ENCODE measurements at regions not wholly inside any gene's neighbourhood (a gene's known extent, or its start where the extent isn't known, plus 50 kb on each side); places are given as distances from the start of the nearest gene placed in this dataset.

- no peak for TF ChIP-seq CTCF (IDR thresholded peaks at IDR 0.05; ENCODE audit: insufficient read depth, low read depth, low read length, missing control alignments)
- H3K4me3 ChIP-seq (ENCODE audit: low read length): no peak overlapping the region
- no peak for DNase-seq (ENCODE audit: low read depth)
Observed at GRCh38 chr5:129378961-129379360, 81.1 kb upstream of the ADAMTS19 start.

- TF ChIP-seq CTCF (IDR thresholded peaks at IDR 0.05; ENCODE audit: insufficient read depth, low read depth, low read length, missing control alignments): no peak
- no peak overlapping the region for H3K4me3 ChIP-seq (ENCODE audit: low read length)
- DNase-seq (ENCODE audit: low read depth): peak; percentile 39
Observed at GRCh38 chr5:129379406-129379805, 80.7 kb upstream of the ADAMTS19 start.

GRCh38 chr5:129382921-129383672 is 77.0 kb upstream of the ADAMTS19 start:
- peak; percentile 59 for DNase-seq (ENCODE audit: low read depth)
- TF ChIP-seq CTCF (IDR thresholded peaks at IDR 0.05; ENCODE audit: insufficient read depth, low read depth, low read length, missing control alignments): no peak
- no peak overlapping the region for H3K4me3 ChIP-seq (ENCODE audit: low read length)

- no peak for TF ChIP-seq CTCF (IDR thresholded peaks at IDR 0.05; ENCODE audit: insufficient read depth, low read depth, low read length, missing control alignments)
- no peak overlapping the region for H3K4me3 ChIP-seq (ENCODE audit: low read length)
- DNase-seq (ENCODE audit: low read depth): no peak
Observed at GRCh38 chr5:129384193-129384592, 75.9 kb upstream of the ADAMTS19 start.

GRCh38 chr5:129384736-129385135 is 75.4 kb upstream of the ADAMTS19 start:
- no peak for TF ChIP-seq CTCF (IDR thresholded peaks at IDR 0.05; ENCODE audit: insufficient read depth, low read depth, low read length, missing control alignments)
- DNase-seq (ENCODE audit: low read depth): peak; percentile 64

GRCh38 chr5:129387944-129388343 is 72.2 kb upstream of the ADAMTS19 start:
- no peak overlapping the region for H3K4me3 ChIP-seq (ENCODE audit: low read length)
- DNase-seq (ENCODE audit: low read depth): no peak
- TF ChIP-seq CTCF (IDR thresholded peaks at IDR 0.05; ENCODE audit: insufficient read depth, low read depth, low read length, missing control alignments): no peak

More at GRCh38 chr5:129384736-129385135, 75.4 kb upstream of the ADAMTS19 start:
- H3K4me3 ChIP-seq (ENCODE audit: low read length): no peak overlapping the region

- no peak for TF ChIP-seq CTCF (IDR thresholded peaks at IDR 0.05; ENCODE audit: insufficient read depth, low read depth, low read length, missing control alignments)
- no peak overlapping the region for H3K4me3 ChIP-seq (ENCODE audit: low read length)
- DNase-seq (ENCODE audit: low read depth): no peak
Observed at GRCh38 chr5:129392681-129393080, 67.4 kb upstream of the ADAMTS19 start.

Data from epithelial cell of esophagus (primary cell).